ENCODE measurements at regions not wholly inside any gene's neighbourhood (a gene's known extent, or its start where the extent isn't known, plus 50 kb on each side); places are given as distances from the start of the nearest gene placed in this dataset.
"Not testable (repeated sequence)": the region's sequence is repeated elsewhere in the genome, so short reads cannot be mapped to it uniquely, and the experiment has no call there.

- POLR2A ChIA-PET, result no interaction called here
- no peaks in the 10 kb centered on the region for H3K9me3 Mint-ChIP-seq (ENCODE audit: unreplicated experiment)
- H3K4me3 Mint-ChIP-seq (ENCODE audit: unreplicated experiment), result no peak overlapping the region
- H3K4me3 ChIP-seq (ENCODE audit: low read depth, low read length), result no peak overlapping the region
- no peaks in the 10 kb centered on the region for H3K36me3 Mint-ChIP-seq (ENCODE audit: insufficient read depth, unreplicated experiment)
- no peaks in the 10 kb centered on the region for H3K36me3 ChIP-seq (ENCODE audit: control insufficient read depth, insufficient read depth, low read length)
- DNase-seq, result no peak
- intact Hi-C loops (cut with micrococcal nuclease; ENCODE audit: unreplicated experiment), result loop anchor here (10.0 kb wide), 1 partner anchor 345 kb away; no protein-coding TSS in a partner anchor
- H3K4me1 Mint-ChIP-seq (ENCODE audit: low read depth, unreplicated experiment), result no peaks in the 10 kb centered on the region
- H3K27me3 ChIP-seq (replicated peaks; ENCODE audit: control insufficient read depth, insufficient read depth, low read length), result no peaks in the 10 kb centered on the region
- no peaks in the 10 kb centered on the region for H3K27me3 Mint-ChIP-seq (ENCODE audit: insufficient read depth, unreplicated experiment)
- CTCF ChIA-PET, result no interaction called here
- H3K27ac Mint-ChIP-seq (ENCODE audit: unreplicated experiment), result no peak overlapping the region
- H3K9me3 ChIP-seq, result no peaks in the 10 kb centered on the region
- no peak for TF ChIP-seq CTCF (IDR thresholded peaks at IDR 0.05; ENCODE audit: insufficient read depth in 1 of 2, low read depth in 1 of 2, low read length in 1 of 2, severe bottlenecking in 1 of 2, unreplicated experiment in 1 of 2)
- BruUV-seq (replicated peaks), result no TSS peak
- no peaks in the 10 kb centered on the region for H3K4me1 ChIP-seq
Observed at GRCh38 chr15:38809621-38810020, 245.0 kb upstream of the RASGRP1 start.

- Histone ChIP-seq H3K4me3 (ENCODE audit: low read depth, low read length) (no peak overlapping the region), H3K4me1 (no peaks in the 10 kb centered on the region), H3K36me3 (ENCODE audit: control insufficient read depth, insufficient read depth, low read length) (no peaks in the 10 kb centered on the region), H3K9me3 (no peaks in the 10 kb centered on the region), H3K27me3 (replicated peaks; ENCODE audit: control insufficient read depth, insufficient read depth, low read length) (no peaks in the 10 kb centered on the region)
- TF ChIP-seq CTCF (IDR thresholded peaks at IDR 0.05; ENCODE audit: insufficient read depth in 1 of 2, low read depth in 1 of 2, low read length in 1 of 2, severe bottlenecking in 1 of 2, unreplicated experiment in 1 of 2), result no peak
- H3K4me3 Mint-ChIP-seq (ENCODE audit: unreplicated experiment), result no peak overlapping the region
- DNase-seq, result no peak
- ChIA-PET POLR2A (no interaction called here), CTCF (interaction anchor here (0.5 kb wide), 1 partner anchor 830 kb away, joined by 3 read pairs; no protein-coding TSS in a partner anchor)
- no peaks in the 10 kb centered on the region for H3K9me3 Mint-ChIP-seq (ENCODE audit: unreplicated experiment)
- H3K27me3 Mint-ChIP-seq (ENCODE audit: insufficient read depth, unreplicated experiment), result peaks cover 2% of the 10 kb centered on the region
- no peak overlapping the region for H3K27ac Mint-ChIP-seq (ENCODE audit: unreplicated experiment)
- H3K4me1 Mint-ChIP-seq (ENCODE audit: low read depth, unreplicated experiment), result no peaks in the 10 kb centered on the region
- intact Hi-C loops (cut with micrococcal nuclease; ENCODE audit: unreplicated experiment), result loop anchor here (10.0 kb wide), 1 partner anchor 344 kb away; no protein-coding TSS in a partner anchor
- BruUV-seq (replicated peaks), result no TSS peak
- H3K36me3 Mint-ChIP-seq (ENCODE audit: insufficient read depth, unreplicated experiment), result no peaks in the 10 kb centered on the region
Observed at GRCh38 chr15:38810686-38811085, 246.1 kb upstream of the RASGRP1 start.

GRCh38 chr15:38814254-38814653 is 249.6 kb upstream of the RASGRP1 start:
- H3K4me3 ChIP-seq (ENCODE audit: low read depth, low read length); H3K27ac Mint-ChIP-seq (ENCODE audit: unreplicated experiment); CTCF ChIA-PET; H3K36me3 ChIP-seq (ENCODE audit: control insufficient read depth, insufficient read depth, low read length); H3K9me3 Mint-ChIP-seq (ENCODE audit: unreplicated experiment); H3K4me3 Mint-ChIP-seq (ENCODE audit: unreplicated experiment); DNase-seq; BruUV-seq (replicated peaks); H3K27me3 ChIP-seq (replicated peaks; ENCODE audit: control insufficient read depth, insufficient read depth, low read length); H3K4me1 ChIP-seq; H3K27me3 Mint-ChIP-seq (ENCODE audit: insufficient read depth, unreplicated experiment); H3K4me1 Mint-ChIP-seq (ENCODE audit: low read depth, unreplicated experiment); H3K36me3 Mint-ChIP-seq (ENCODE audit: insufficient read depth, unreplicated experiment); POLR2A ChIA-PET; H3K9me3 ChIP-seq: not testable (repeated sequence)
- intact Hi-C loops (cut with micrococcal nuclease; ENCODE audit: unreplicated experiment), result loop anchor here (10.0 kb wide), 1 partner anchor 341 kb away; no protein-coding TSS in a partner anchor

GRCh38 chr15:38814891-38815290 is 250.3 kb upstream of the RASGRP1 start:
- H3K27me3 Mint-ChIP-seq (ENCODE audit: insufficient read depth, unreplicated experiment), result peaks cover 4% of the 10 kb centered on the region
- intact Hi-C loops (cut with micrococcal nuclease; ENCODE audit: unreplicated experiment), result loop anchor here (10.0 kb wide), 1 partner anchor 340 kb away; no protein-coding TSS in a partner anchor
- no peaks in the 10 kb centered on the region for H3K36me3 ChIP-seq (ENCODE audit: control insufficient read depth, insufficient read depth, low read length)
- ChIA-PET CTCF (no interaction called here), POLR2A (no interaction called here)
- H3K27me3 ChIP-seq (replicated peaks; ENCODE audit: control insufficient read depth, insufficient read depth, low read length), result no peaks in the 10 kb centered on the region
- no peak for TF ChIP-seq CTCF (IDR thresholded peaks at IDR 0.05; ENCODE audit: insufficient read depth in 1 of 2, low read depth in 1 of 2, low read length in 1 of 2, severe bottlenecking in 1 of 2, unreplicated experiment in 1 of 2)
- no peak overlapping the region for H3K4me3 Mint-ChIP-seq (ENCODE audit: unreplicated experiment)
- no peaks in the 10 kb centered on the region for H3K4me1 ChIP-seq
- H3K27ac Mint-ChIP-seq (ENCODE audit: unreplicated experiment), result no peak overlapping the region
- BruUV-seq (replicated peaks), result no TSS peak
- no peak overlapping the region for H3K4me3 ChIP-seq (ENCODE audit: low read depth, low read length)
- DNase-seq, result no peak
- H3K4me1 Mint-ChIP-seq (ENCODE audit: low read depth, unreplicated experiment), result no peaks in the 10 kb centered on the region
- no peaks in the 10 kb centered on the region for H3K9me3 ChIP-seq
- no peaks in the 10 kb centered on the region for H3K36me3 Mint-ChIP-seq (ENCODE audit: insufficient read depth, unreplicated experiment)
- H3K9me3 Mint-ChIP-seq (ENCODE audit: unreplicated experiment), result no peaks in the 10 kb centered on the region

Measured in Caco-2 (cell line).